Iris pigment epithelial cell (primary cell): ENCODE measurements at regions not wholly inside any gene's neighbourhood (a gene's known extent, or its start where the extent isn't known, plus 50 kb on each side); places are given as distances from the start of the nearest gene placed in this dataset.
A peak's percentile ranks its signal among the peaks of the same experiment; 100 is the strongest.
"Not testable (repeated sequence)": the region's sequence is repeated elsewhere in the genome, so short reads cannot be mapped to it uniquely, and the experiment has no call there.

Source experiments
- DNase-seq: peaks from one replicate; pipeline ENCODE4 v3.0.0-alpha.2; 2011; ENCODE audit warnings: low read depth

- no peak for DNase-seq
These were observed 74.1 kb downstream of the SLC35B3 start for GRCh38 chr6:8361259-8361658.

GRCh38 chr6:8352966-8353340, 82.4 kb downstream of the SLC35B3 start:
- no peak for DNase-seq

DNA sequence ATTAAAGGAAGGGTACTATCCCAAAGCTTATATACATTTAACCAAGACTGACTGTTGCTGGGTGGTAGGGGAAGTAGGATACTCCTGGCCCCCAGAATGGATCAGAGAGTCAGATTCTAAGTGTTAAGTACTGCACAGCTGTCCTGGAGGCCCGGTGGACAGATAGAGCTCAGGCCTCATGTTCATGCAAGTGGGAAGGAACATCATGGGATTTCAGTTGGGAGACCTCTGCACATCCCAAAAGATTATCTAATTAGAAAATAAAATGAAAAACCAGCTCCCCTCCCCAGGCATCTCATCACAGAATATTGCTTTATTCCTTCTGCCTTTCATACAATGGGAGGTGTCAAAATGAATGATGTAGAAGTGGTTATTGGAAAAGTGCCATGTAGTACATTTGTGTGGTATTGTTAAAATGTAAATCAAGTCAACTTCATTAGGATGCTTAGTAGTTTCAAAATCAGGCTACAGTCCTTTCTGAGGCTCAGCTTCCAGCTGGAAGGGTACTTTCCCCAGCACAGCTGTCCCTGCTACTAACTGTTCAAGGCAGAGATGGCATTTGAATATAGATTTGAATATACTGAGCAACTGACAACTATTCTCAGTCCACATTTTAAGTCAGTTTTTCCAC, 82.9 kb downstream of the SLC35B3 start:
- DNase-seq = no peak

- DNase-seq = no peak
These were observed 91.7 kb downstream of the SLC35B3 start for GRCh38 chr6:8343600-8343999.

DNA sequence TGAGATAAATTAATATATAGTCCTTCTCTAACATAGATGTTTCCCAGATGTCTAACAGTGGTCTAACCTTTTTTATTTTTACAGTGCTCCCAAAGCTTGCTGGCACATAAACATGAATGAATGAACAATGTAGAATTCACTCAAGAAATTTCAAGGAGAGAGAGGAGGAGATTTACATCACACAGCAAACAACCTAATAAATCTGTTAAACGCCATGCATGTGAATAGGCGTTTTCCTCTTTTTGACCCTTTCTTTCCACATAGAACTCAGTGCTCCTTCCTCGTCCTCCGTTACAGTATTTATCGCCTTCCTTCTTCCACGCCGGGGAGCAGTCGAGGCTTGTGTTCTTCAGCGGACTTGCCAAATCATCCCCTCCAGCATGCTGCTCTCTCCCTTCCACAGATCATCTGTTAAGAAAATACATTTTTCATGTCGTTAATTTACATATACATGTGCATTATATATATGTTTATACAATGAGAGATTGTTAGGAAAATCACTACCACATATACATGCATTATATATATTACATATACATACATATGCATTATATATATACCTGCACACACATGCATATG, 93.0 kb downstream of the SLC35B3 start:
- DNase-seq = no peak

DNA sequence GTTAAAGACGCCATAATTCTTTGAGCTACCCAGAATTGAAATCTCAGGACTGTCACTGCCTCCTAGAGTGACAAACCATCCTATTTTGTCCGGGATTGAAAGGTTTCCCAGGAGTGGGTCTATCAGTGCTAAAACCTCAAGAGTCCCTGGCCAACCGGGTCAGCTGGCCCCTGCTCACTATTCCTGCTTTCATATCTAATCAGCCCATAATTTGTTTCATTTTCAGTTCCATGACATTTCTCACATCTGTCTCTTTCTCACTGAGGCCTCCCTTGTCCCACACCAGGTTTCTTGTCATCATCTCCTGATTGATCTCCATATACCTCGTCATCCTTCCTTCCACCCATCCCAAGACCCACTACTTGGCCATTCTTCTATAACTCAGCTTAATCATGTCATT, 98.2 kb downstream of the SLC35B3 start:
- no peak for DNase-seq

GRCh38 chr6:8336406-8337057, 98.8 kb downstream of the SLC35B3 start:
- DNase-seq = no peak

DNA sequence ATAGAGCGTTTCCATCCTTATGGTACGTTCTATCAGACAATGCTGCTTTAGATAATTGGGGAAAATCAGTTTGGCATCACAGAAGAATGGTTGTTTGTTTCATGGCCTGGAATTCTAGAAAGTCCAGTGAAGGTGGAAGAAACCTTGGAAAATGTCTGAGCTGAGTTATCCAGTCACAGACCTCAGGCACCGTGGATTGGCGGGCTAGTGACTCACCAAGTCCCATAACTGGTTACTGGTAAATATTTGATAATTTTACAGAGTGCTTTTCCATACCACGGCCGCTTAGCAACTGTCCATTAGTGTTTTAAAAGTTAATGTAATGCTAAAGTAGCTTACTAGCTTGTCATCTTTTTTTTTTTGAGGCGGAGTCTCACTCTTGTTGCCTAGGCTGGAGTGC, 99.4 kb downstream of the SLC35B3 start:
- DNase-seq = no peak

- DNase-seq = no peak
These were observed 100.0 kb downstream of the SLC35B3 start for GRCh38 chr6:8335381-8335780.

- DNase-seq = no peak
These were observed 101.2 kb downstream of the SLC35B3 start for GRCh38 chr6:8334113-8334512.

DNA sequence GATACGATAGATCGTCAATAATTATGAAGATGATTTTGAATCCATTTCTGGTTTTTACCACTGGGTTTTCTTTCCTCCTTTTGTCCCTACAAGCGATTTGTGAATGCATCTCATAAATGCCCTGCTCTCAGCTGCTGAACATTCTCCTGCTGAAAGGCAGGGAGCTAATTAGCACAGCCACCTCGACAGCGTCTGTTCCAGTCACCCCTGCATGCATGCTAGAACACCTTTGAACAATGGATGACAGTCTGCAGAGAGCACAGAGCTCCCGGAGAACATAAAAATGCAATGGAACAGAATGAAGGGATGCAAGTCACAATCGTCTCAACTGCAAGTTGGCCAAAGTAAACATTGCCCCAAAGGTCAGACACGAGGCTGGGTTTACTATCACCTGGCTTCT, 105.8 kb downstream of the SLC35B3 start:
- DNase-seq = no peak

- DNase-seq = peak; percentile 10
These were observed 109.6 kb downstream of the SLC35B3 start for GRCh38 chr6:8325743-8326142.

GRCh38 chr6:8322659-8323058, 112.7 kb downstream of the SLC35B3 start:
- DNase-seq = no peak

GRCh38 chr6:8321671-8322404, 113.5 kb downstream of the SLC35B3 start:
- no peak for DNase-seq

GRCh38 chr6:8315154-8315553, 120.2 kb downstream of the SLC35B3 start:
- no peak for DNase-seq

DNA sequence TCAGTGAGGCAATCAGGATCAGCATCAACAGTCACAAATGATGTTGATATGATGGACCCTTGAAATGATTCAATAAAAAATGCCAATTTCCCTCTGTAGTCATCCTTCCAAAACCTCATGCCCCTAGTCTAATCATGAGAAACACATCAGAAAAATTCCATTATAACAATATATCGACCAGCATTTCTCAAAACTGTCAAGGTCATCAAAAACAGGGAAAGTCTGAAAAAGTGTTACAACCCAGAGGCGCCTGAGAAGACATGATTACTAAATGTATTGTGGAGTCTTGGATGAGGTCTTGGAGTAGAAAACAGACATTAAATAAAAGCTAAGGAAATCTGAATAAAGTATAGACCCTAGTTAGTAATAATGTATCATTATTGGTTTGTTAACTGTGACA, 133.8 kb downstream of the SLC35B3 start:
- no peak for DNase-seq

DNA sequence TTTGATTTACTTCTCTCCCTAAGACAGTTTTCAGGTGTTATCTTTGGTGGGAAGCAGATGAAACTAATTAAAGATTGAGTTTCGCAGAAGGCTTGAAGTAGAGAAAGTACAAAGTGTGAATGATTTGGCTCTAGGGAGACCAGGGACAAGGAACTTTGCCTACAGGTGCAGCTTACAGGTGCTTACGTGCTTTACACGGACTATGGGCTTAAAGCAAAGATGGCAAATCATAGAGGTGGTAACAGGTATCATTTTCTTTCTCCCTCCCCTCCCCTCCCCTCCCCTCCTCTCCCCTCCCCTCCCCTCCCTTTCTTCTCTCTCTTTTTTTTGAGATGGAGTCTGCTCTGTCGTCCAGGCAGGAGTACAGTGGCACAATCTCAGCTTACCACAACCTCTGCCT, 136.3 kb downstream of the SLC35B3 start:
- no peak for DNase-seq

DNA sequence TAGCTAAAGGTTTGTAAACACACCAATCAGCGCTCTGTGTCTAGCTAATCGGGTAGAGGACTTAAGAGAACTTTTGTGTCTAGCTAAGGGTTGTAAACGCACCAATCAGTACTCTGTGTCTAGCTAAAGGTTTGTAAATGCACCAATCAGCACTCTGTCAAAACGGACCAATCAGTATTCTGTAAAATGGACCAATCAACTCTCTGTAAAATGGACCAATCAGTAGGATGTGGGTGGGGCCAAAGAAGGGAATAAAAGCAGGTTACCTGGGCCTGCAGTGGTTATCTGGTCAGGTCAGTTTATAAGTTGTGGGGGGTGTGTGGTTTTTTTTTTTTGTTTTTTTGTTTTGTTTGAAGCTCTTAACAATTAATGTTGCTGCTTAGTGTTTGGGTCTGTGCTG, 152.4 kb downstream of the SLC35B3 start:
- not testable (repeated sequence) for DNase-seq

DNA sequence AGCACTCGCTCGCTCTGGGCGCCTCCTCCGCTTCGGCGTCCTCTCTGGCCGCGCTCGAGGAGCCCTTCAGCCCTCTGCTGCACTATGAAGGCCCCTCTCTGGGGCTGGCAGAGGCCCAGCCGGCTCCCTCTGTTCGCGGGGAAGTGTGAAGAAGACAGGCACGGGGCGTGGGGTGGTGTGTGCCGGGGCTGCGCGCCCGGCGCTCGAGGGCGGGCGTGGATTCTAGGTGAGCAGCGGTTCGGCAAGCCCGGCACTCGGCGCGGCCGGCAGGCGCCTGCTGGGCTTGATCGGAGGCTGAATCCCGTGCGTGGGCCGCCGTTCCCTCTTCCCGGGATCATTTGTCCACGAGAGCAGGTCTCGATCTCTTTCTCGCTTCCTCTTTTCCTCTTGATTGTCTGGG, 153.0 kb downstream of the SLC35B3 start:
- DNase-seq = no peak

DNA sequence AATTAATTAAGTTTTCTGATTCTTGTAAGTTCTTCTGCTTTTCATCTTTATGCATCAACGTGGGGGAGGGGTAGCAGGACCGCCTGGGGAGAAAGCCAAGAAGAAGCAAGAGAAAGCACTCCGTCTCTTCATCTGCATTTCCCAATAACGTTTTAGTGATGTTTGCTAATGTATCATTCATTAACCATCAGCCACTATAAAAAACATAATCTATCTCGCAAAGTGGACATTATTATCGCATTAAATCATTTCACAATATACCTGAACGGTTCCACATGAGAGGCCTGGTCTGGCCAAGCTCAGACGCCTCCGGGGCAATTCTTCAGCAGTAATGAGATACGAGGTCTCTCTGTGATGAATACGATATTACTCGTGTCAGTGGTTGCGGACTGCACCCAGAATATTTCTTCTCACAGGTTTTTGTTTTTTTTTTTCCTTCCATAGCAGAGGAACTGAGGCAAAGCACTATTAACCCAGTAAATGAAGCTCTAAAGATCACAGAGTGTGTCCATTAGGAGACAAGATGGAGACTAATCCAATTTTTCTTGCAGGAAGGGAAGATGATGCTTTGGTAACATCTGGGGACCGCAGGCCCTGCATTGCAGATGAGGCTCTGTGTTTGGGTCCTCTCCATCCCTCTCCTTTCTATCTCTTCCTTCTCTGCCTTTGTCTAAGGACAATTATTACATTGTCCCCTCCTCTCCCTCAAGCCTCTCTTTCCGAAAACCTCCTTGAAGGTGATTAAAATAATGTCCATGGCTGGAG, 156.1 kb downstream of the SLC35B3 start:
- DNase-seq = no peak

DNA sequence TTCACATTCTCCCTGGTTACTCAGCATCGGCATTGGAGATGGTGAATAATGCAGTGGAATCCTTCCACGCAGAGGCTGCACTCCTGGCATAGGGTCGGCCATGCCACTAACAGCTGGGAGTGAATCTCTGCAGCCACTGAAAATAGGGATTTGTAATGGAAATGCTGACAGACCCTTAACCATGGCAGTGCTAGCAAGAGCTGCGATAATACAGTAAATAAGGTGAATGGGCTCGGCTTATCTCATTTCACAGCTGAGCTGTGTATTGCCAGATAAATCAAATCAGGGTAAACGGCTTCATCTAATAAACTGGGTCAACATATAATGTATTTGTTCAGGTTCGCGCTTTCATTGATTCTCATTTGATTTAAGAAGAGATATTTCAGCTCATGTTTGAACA, 156.8 kb downstream of the SLC35B3 start:
- no peak for DNase-seq

DNA sequence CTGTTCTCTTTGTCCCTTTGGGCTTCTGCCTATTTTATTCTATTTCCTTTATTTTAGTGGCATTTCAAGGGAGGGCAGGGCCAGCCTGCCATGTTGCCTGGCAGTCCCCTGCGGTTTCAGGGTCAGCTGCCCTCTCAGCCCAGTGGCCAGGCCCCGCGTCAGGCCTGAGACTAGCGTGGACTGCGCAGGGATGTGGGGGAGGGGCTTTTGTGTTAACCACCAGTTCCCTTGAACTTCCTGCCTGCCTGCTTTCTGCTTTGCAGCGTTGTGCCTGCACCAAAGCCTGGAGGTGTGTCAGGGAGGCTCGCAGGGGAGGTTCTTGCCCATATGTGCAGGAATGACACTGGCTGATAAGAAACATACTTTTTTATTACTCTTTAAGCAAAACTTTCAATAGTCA, 157.6 kb downstream of the SLC35B3 start:
- DNase-seq = no peak
